Panc1 (cell line): ENCODE measurements at regions not wholly inside any gene's neighbourhood (a gene's known extent, or its start where the extent isn't known, plus 50 kb on each side); places are given as distances from the start of the nearest gene placed in this dataset.
"Not testable (repeated sequence)": the region's sequence is repeated elsewhere in the genome, so short reads cannot be mapped to it uniquely, and the experiment has no call there.

Experiments used
- ATAC-seq: fragments of 200-7000 bp; cut with Tn5 transposase; 2 replicates; pipeline ENCODE4 v1.9.1; 2020; ENCODE audit warnings: mild to moderate bottlenecking, moderate library complexity
- BruUV-seq: library from RNA; stranded (reverse); fragments of 400-500 nt; replicated peaks from 2 replicates; lab custom pipeline; 2021; lab: Mats Ljungman, UMichigan
- CTCF ChIA-PET: fragments of 300-600 bp; sonication (Branson Sonifier 250); formaldehyde crosslinking; loops from one replicate; lab custom pipeline; 2022; ENCODE audit warnings: antibody characterized with exemption; lab: Charles Lee
- POLR2A ChIA-PET: fragments of 300-600 bp; sonication (Branson Sonifier 250); formaldehyde crosslinking; loops from one replicate; lab custom pipeline; 2022; ENCODE audit warnings: antibody characterized with exemption; lab: Charles Lee
- DNase-seq: peaks from one replicate; pipeline ENCODE4 v3.0.0-alpha.2; 2010; ENCODE audit warnings: low read depth, low spot score
- H3K27ac ChIP-seq: 2 replicates; pipeline ENCODE4 v1.5.1; 2011; ENCODE audit warnings: mild to moderate bottlenecking, low read length, inconsistent platforms
- H3K27me3 ChIP-seq: fragments of 200-500 bp; sonication (Bioruptor generic); 2 replicates; pipeline ENCODE4 v1.6.0; 2014; ENCODE audit warnings: low read length, inconsistent platforms; ENCODE audit not compliant: control insufficient read depth, insufficient read depth
- H3K36me3 ChIP-seq: fragments of 200-500 bp; sonication (Bioruptor generic); 2 replicates; pipeline ENCODE4 v1.5.1; 2014; ENCODE audit warnings: inconsistent platforms, mild to moderate bottlenecking, low read length, moderate library complexity; ENCODE audit not compliant: control insufficient read depth, insufficient read depth
- H3K4me1 ChIP-seq: 2 replicates; pipeline ENCODE4 v1.5.1; 2011; ENCODE audit warnings: inconsistent platforms, mild to moderate bottlenecking, low read length, moderate library complexity; ENCODE audit not compliant: control insufficient read depth, insufficient read depth
- H3K4me3 ChIP-seq, 2 experiments: 2 replicates each; pipeline ENCODE4 v1.5.1; 2011 to 2012; ENCODE audit warnings: low read depth in 2 of 2, low read length in 2 of 2, mild to moderate bottlenecking in 2 of 2, inconsistent platforms in 1 of 2, moderate library complexity in 1 of 2
- H3K9me3 ChIP-seq: fragments of 200-500 bp; sonication (Bioruptor generic); 2 replicates; pipeline ENCODE4 v1.5.1; 2014; ENCODE audit warnings: low read depth, mild to moderate bottlenecking, inconsistent platforms, low read length, moderate library complexity; ENCODE audit not compliant: control insufficient read depth, insufficient read depth
- POLR2AphosphoS5 ChIP-seq: IDR thresholded peaks from 2 replicates; pipeline ENCODE4 v1.6.1; 2012; ENCODE audit warnings: mild to moderate bottlenecking, low read depth, low read length, moderate library complexity
- SIN3A ChIP-seq: IDR thresholded peaks from 2 replicates; pipeline ENCODE4 v1.6.1; 2012; ENCODE audit warnings: low read depth, mild to moderate bottlenecking, low read length, moderate library complexity, borderline replicate concordance; ENCODE audit not compliant: insufficient read depth
- TCF7L2 ChIP-seq: IDR thresholded peaks from 2 replicates; pipeline ENCODE4 v1.6.1; 2011; ENCODE audit warnings: mild to moderate bottlenecking, low read depth, low read length, inconsistent platforms
- in situ Hi-C: cut with HindIII; loops from 2 replicates; pipeline ENCODE4 v1.10.0; 2016; ENCODE audit warnings: low sequenced_read_pairs, low pct_unique_long_range_greater_than_20kb
- intact Hi-C: fragments of 100-400 bp; cut with micrococcal nuclease; formaldehyde crosslinking; loops from one replicate; pipeline ENCODE4 v1.10.0; 2022; ENCODE audit not compliant: unreplicated experiment
- TF ChIP-seq, protein P1 (sequence below), 2 experiments: IDR thresholded peaks; 2 replicates each; pipeline ENCODE4 v1.6.1; 2011 to 2012; ENCODE audit warnings: low read depth in 2 of 2, control low read depth in 1 of 2, low read length in 1 of 2, mild to moderate bottlenecking in 1 of 2, moderate library complexity in 1 of 2; ENCODE audit not compliant: insufficient read depth in 1 of 2
- TF ChIP-seq, protein P2 (sequence below): fragments of 450-650 bp; IDR thresholded peaks from 2 replicates; pipeline ENCODE4 v1.5.1; 2017; ENCODE audit warnings: mild to moderate bottlenecking

DNA sequence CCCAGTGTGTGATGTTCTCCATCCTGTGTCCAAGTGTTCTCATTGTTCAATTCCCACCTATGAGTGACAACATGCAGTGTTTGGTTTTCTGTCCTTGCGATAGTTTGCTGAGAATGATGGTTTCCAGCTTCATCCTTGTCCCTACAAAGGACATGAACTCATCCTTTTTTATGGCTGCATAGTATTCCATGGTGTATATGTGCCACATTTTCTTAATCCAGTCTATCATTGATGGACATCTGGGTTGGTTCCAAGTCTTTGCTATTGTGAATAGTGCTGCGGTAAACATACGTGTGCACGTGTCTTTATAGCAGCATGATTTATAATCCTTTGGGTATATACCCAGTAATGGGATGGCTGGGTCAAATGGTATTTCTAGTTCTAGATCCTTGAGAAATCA is 134.3 kb downstream of the CCDC71L start:
- H3K36me3 ChIP-seq, BruUV-seq, in situ Hi-C loops, H3K4me1 ChIP-seq, H3K27me3 ChIP-seq, H3K27ac ChIP-seq, H3K9me3 ChIP-seq, POLR2A ChIA-PET, intact Hi-C loops, DNase-seq, CTCF ChIA-PET, H3K4me3 ChIP-seq, ATAC-seq: not testable (repeated sequence)

DNA sequence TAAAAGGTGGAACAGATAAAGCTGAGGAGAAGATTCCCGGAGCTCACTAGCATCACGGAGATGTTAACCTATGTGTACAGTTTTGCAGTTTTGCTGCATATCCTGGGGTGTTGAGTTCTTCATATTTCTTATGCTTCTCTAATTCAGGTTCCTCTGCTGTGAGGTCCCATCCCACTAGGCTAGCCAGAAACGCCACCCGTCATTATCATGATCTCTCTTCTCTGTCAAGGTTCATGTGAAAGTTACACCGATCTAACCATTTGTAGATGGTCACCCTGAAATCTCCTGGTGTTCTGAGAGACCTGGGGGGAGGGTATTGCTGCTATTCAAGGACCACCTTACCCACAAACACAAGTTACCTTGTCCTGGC is 136.3 kb downstream of the CCDC71L start:
- no peak for ATAC-seq
- TF ChIP-seq, protein P1, sequence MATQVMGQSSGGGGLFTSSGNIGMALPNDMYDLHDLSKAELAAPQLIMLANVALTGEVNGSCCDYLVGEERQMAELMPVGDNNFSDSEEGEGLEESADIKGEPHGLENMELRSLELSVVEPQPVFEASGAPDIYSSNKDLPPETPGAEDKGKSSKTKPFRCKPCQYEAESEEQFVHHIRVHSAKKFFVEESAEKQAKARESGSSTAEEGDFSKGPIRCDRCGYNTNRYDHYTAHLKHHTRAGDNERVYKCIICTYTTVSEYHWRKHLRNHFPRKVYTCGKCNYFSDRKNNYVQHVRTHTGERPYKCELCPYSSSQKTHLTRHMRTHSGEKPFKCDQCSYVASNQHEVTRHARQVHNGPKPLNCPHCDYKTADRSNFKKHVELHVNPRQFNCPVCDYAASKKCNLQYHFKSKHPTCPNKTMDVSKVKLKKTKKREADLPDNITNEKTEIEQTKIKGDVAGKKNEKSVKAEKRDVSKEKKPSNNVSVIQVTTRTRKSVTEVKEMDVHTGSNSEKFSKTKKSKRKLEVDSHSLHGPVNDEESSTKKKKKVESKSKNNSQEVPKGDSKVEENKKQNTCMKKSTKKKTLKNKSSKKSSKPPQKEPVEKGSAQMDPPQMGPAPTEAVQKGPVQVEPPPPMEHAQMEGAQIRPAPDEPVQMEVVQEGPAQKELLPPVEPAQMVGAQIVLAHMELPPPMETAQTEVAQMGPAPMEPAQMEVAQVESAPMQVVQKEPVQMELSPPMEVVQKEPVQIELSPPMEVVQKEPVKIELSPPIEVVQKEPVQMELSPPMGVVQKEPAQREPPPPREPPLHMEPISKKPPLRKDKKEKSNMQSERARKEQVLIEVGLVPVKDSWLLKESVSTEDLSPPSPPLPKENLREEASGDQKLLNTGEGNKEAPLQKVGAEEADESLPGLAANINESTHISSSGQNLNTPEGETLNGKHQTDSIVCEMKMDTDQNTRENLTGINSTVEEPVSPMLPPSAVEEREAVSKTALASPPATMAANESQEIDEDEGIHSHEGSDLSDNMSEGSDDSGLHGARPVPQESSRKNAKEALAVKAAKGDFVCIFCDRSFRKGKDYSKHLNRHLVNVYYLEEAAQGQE (IDR thresholded peaks at IDR 0.05; ENCODE audit: insufficient read depth in 1 of 2, low read depth in 2 of 2, low read length in 1 of 2), result no peak
- TF ChIP-seq POLR2AphosphoS5 (no peak), TCF7L2 (no peak), SIN3A (no peak)
- TF ChIP-seq, protein P2, sequence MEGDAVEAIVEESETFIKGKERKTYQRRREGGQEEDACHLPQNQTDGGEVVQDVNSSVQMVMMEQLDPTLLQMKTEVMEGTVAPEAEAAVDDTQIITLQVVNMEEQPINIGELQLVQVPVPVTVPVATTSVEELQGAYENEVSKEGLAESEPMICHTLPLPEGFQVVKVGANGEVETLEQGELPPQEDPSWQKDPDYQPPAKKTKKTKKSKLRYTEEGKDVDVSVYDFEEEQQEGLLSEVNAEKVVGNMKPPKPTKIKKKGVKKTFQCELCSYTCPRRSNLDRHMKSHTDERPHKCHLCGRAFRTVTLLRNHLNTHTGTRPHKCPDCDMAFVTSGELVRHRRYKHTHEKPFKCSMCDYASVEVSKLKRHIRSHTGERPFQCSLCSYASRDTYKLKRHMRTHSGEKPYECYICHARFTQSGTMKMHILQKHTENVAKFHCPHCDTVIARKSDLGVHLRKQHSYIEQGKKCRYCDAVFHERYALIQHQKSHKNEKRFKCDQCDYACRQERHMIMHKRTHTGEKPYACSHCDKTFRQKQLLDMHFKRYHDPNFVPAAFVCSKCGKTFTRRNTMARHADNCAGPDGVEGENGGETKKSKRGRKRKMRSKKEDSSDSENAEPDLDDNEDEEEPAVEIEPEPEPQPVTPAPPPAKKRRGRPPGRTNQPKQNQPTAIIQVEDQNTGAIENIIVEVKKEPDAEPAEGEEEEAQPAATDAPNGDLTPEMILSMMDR, result no peak
- H3K4me1 ChIP-seq, result no peaks in the 10 kb centered on the region
- BruUV-seq, result no TSS peak
- no peaks in the 10 kb centered on the region for H3K9me3 ChIP-seq
- no peak overlapping the region for H3K4me3 ChIP-seq
- no peaks in the 10 kb centered on the region for H3K36me3 ChIP-seq
- intact Hi-C loops (no loop called here), in situ Hi-C loops (no loop called here)
- DNase-seq, result no peak
- peaks cover 2% of the 10 kb centered on the region; the same call in 1 of the 2 replicates for H3K27me3 ChIP-seq
- ChIA-PET CTCF (no interaction called here), POLR2A (no interaction called here)
- no peak overlapping the region for H3K27ac ChIP-seq

DNA sequence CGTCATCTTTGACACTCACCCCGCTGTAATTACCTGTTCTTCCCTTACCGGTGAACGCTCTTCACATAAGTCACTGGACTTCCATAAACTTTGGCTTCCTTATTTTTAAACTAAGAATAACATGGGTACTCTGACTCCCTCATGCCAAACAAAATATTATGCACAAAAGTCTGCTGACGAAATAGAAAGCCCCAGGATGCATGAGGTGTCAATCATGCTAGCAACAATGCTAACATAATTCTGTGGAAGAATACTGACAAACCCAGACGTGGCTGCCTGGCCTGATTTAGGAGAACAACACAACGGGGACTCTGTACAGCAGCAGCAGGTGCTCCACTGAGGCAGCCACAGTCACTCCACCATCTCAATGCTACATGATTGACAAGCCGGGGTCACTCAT is 137.5 kb downstream of the CCDC71L start:
- H3K4me1 ChIP-seq, result no peaks in the 10 kb centered on the region
- DNase-seq (no peak), ATAC-seq (no peak)
- no peak overlapping the region for H3K4me3 ChIP-seq
- no TSS peak for BruUV-seq
- CTCF ChIA-PET, result no interaction called here
- peaks cover 2% of the 10 kb centered on the region; the same call in 1 of the 2 replicates for H3K27me3 ChIP-seq
- TF ChIP-seq TCF7L2, result no peak
- no peak for TF ChIP-seq POLR2AphosphoS5
- TF ChIP-seq SIN3A, result no peak
- TF ChIP-seq, protein P2, result no peak
- TF ChIP-seq, protein P1 (IDR thresholded peaks at IDR 0.05; ENCODE audit: insufficient read depth in 1 of 2, low read depth in 2 of 2, low read length in 1 of 2), result no peak
- H3K9me3 ChIP-seq, result no peaks in the 10 kb centered on the region
- in situ Hi-C loops (no loop called here), intact Hi-C loops (no loop called here)
- no peak overlapping the region for H3K27ac ChIP-seq
- H3K36me3 ChIP-seq, result no peaks in the 10 kb centered on the region
- POLR2A ChIA-PET, result no interaction called here
